Stimulated activated CD4-positive, alpha-beta T cell treated with anti-CD3 and anti-CD28 coated beads, Interleukin-2, amount 100 ng/mL, for 48 hours (primary cell): ENCODE measurements at regions not wholly inside any gene's neighbourhood (a gene's known extent, or its start where the extent isn't known, plus 50 kb on each side); places are given as distances from the start of the nearest gene placed in this dataset.

Source experiments
- DNase-seq, 2 donors: peaks; one replicate each; pipeline ENCODE4 v3.0.0-alpha.2; 2020

- DNase-seq: no peak
Observed at GRCh38 chr16:60331168-60331567, 1597.1 kb upstream of the GOT2 start.

GRCh38 chr16:60329108-60329507 is 1595.0 kb upstream of the GOT2 start:
- DNase-seq: no peak

DNA sequence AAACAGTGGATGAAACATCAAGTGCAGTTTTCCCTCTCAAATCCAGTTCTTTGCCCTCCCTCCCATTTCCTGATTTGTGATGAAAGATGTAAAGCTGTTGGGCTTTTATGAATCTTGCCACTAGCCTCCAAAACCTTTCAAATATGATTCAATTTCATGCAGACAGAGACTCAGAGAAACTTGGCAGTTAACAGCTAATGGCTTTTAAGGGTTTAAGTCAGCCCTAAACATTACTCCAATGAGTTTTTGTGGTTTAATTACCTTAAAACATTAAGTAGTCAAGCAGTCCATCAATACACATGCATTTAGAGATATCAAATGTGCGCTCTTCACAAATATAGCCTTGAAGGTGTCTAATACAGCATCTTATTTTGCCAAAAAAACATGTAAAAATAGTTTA is 1594.0 kb upstream of the GOT2 start:
- no peak for DNase-seq

DNA sequence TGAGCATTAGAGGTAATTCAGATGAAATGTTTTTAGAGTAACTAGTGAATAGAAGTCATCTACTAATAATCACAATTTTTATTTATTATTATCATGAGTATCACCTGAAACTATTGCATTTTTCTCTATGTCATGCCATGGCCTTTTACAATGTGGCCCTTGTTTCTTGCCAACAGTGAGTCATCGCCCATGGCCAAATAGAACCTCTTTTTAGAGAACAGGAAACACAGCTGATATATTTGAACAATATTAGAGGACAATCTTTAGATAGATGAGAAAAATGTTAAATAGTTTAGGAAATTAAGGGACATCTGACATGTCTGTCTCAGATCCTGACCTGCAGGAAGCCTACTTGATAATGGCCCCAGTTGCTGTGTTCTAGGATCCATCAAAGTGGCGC is 1584.4 kb upstream of the GOT2 start:
- no peak for DNase-seq

GRCh38 chr16:60310846-60311445 is 1576.8 kb upstream of the GOT2 start:
- no peak for DNase-seq

DNA sequence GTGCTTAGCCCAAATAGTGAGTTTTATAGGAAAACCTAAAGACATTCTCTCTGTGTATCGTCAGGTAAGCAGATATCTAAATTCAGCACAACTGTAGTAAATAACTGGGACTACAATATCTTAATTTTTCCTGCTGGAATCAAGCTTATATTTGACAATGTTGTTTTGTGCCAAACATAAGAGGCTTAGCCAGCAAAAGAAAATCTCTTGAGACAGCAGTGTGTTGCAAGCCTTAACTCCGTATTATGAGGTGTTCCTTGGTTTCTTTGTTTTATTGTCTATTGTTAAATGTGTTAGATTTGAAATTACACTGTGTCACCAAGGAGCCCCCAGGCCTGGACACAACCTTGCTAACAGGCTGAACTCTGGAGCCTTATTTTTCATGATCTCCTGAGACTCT is 1570.6 kb upstream of the GOT2 start:
- DNase-seq: no peak

GRCh38 chr16:60304066-60304465 is 1570.0 kb upstream of the GOT2 start:
- no peak for DNase-seq

- no peak for DNase-seq
Observed at GRCh38 chr16:60302676-60303075, 1568.6 kb upstream of the GOT2 start.

GRCh38 chr16:60302261-60302660 is 1568.1 kb upstream of the GOT2 start:
- no peak for DNase-seq

- DNase-seq: no peak
Observed at GRCh38 chr16:60299241-60299776, 1565.2 kb upstream of the GOT2 start.

DNA sequence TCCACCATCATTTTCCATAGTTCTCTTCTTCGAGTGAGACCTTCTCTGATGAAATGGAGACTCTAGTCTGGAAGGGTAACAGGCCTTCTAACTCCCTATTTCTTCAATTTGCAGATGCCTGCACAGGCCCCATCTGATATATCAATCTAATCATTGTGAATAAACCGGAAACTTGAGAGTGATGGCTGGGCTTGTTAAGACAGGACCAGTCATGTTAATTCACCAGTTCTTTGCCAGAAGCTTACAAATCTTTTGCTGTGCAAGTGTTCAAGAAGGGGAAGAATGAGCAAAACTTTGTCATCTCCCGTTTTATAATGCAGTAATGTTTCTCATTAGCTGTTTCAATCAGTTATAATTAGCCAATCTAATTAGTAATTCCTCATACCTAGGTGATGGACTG is 1561.3 kb upstream of the GOT2 start:
- DNase-seq: no peak

GRCh38 chr16:60285794-60286193 is 1551.7 kb upstream of the GOT2 start:
- no peak for DNase-seq

GRCh38 chr16:60279061-60279665 is 1545.0 kb upstream of the GOT2 start:
- DNase-seq: no peak

DNA sequence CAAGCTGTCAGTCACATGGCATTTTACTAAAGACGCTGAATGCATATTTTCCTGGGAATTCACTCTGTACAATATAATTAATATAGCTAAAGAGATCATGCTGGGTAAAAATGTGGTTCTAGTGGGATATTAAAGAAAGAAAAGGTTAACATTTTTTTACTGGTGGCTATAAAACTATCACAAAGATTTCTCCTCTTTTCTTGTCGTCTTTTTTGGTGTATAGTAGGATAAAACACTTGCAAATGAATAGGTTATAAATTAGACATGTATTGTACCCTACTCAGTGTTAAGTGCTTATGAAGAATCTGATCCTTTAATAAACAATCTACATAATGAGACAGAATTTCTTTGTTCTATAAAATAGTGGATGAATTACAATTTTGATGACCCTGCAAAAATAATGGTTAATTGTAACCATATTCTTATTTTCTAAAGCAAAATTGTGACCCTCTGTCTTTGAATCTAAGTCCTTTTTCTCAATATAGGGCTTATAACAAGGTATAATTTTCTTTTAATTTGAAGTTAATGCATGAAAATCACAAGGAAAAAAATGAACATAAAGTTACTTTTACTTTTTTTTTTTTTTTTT is 1540.4 kb upstream of the GOT2 start:
- no peak for DNase-seq

- no peak for DNase-seq
Observed at GRCh38 chr16:60271781-60272180, 1537.7 kb upstream of the GOT2 start.

DNA sequence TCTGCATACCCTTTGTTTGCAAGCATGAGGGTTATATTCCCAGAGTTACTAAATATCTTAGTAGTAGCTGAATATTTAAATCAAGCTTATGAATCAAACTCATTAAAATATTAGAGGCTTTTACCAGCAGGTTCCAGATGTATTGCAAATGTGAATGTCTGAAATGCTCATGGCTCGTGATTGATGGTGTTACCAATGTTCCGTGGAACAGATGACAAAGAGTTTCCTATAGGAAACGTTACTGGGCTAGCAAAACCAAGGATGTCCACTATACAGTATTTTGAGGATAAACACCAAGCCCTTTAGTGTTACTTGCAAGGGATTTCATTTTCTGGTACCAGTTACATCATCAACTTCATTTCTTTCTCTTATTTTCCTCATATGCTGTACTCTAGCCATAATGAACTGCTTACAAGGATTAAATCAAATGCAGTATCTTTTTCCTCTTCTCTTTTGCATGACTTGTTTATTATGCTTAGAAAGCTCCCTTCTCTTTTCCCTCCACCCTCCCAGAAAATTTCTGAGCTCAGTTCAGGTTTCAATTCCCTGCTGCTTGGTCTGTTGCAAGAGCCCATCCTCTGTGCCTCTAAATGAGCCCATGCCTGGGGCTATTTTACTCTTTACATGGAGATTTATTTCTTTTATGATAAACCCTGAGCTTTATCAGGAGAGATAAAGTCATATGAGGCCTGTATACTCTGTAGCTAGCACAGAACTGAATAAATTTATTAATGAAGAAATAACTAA is 1537.1 kb upstream of the GOT2 start:
- DNase-seq: no peak

DNA sequence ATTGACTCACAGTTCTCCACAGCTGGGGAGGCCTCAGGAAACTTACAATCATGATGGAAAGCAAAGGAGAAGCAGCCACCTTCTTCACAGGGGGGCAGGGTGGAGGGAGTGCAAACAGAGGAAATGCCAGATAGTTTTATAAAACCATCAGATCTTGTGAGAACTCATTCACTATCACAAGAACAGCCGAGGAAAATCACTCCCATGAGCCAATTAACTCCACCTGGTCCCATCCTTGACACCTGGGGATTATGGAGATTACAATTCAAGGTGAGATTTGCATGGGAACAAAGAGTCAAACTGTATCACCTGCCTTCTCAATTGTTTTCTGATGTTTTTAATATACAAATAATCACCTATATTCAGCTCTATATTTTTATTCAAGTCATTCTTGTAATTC is 1527.3 kb upstream of the GOT2 start:
- DNase-seq: no peak

GRCh38 chr16:60259956-60260355 is 1525.8 kb upstream of the GOT2 start:
- DNase-seq: no peak

GRCh38 chr16:60246086-60246485 is 1512.0 kb upstream of the GOT2 start:
- DNase-seq: no peak

GRCh38 chr16:60241671-60242070 is 1507.6 kb upstream of the GOT2 start:
- DNase-seq: no peak

- no peak for DNase-seq
Observed at GRCh38 chr16:60230666-60231065, 1496.5 kb upstream of the GOT2 start.

- DNase-seq: no peak
Observed at GRCh38 chr16:60225541-60225940, 1491.4 kb upstream of the GOT2 start.

GRCh38 chr16:60217787-60218186 is 1483.7 kb upstream of the GOT2 start:
- DNase-seq: no peak

DNA sequence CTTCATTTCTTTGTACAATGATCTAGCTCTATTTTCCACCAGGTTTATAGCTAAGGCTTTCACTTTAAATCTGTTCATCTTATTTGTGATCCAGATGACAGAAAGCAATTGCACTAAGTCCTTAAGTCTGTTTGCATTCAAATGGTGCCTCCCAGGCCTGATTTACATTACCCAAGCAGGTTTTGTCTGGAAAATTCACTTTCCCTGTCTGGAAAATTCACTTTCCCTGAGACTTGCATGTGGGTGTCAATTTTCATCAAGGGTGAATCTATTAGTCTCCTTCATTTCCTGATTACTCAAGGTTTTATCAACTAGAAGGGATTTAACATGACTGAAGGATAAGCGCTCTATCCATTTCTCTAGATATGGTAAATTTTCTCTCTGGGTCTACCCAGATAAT is 1480.2 kb upstream of the GOT2 start:
- no peak for DNase-seq
